GM23248 (cell line): ENCODE measurements at regions not wholly inside any gene's neighbourhood (a gene's known extent, or its start where the extent isn't known, plus 50 kb on each side); places are given as distances from the start of the nearest gene placed in this dataset.

Experiments used
- DNase-seq: peaks from one replicate; pipeline ENCODE4 v3.0.0-alpha.2; 2015
- H2AFZ ChIP-seq: fragments of 200-600 bp; sonication (generic); 2 replicates; pipeline ENCODE4 v1.6.1; 2016; ENCODE audit warnings: antibody characterized with exemption
- H3F3A ChIP-seq: fragments of 200-600 bp; sonication (generic); 2 replicates; pipeline ENCODE4 v1.6.1; 2016; ENCODE audit warnings: mild to moderate bottlenecking, antibody characterized with exemption, mixed run types; ENCODE audit not compliant: insufficient read depth
- H3K27ac ChIP-seq: fragments of 200-600 bp; sonication (generic); 2 replicates; pipeline ENCODE4 v1.5.1; 2016; ENCODE audit warnings: mild to moderate bottlenecking
- H3K27me3 ChIP-seq: fragments of 200-600 bp; sonication (generic); replicated peaks from 2 replicates; pipeline ENCODE4 v1.6.1; 2016; ENCODE audit warnings: mild to moderate bottlenecking; ENCODE audit not compliant: insufficient read depth
- H3K36me3 ChIP-seq: fragments of 200-600 bp; sonication (generic); 2 replicates; pipeline ENCODE4 v1.6.1; 2016; ENCODE audit warnings: low read depth, mild to moderate bottlenecking
- H3K4me1 ChIP-seq: fragments of 200-600 bp; sonication (generic); 2 replicates; pipeline ENCODE4 v1.6.1; 2016; ENCODE audit warnings: mild to moderate bottlenecking; ENCODE audit not compliant: insufficient read depth
- H3K4me2 ChIP-seq: fragments of 200-600 bp; sonication (generic); one replicate; pipeline ENCODE4 v1.6.1; 2016; ENCODE audit warnings: mild to moderate bottlenecking; ENCODE audit not compliant: unreplicated experiment
- H3K4me3 ChIP-seq: fragments of 200-600 bp; sonication (generic); 2 replicates; pipeline ENCODE4 v1.5.1; 2016; ENCODE audit warnings: mild to moderate bottlenecking
- H3K79me2 ChIP-seq: fragments of 200-600 bp; sonication (generic); 2 replicates; pipeline ENCODE4 v1.6.1; 2016; ENCODE audit warnings: mild to moderate bottlenecking; ENCODE audit not compliant: insufficient read depth
- H3K9ac ChIP-seq: fragments of 200-600 bp; sonication (generic); 2 replicates; pipeline ENCODE4 v1.6.1; 2016; ENCODE audit warnings: mild to moderate bottlenecking
- H3K9me2 ChIP-seq: fragments of 200-600 bp; sonication (generic); 2 replicates; pipeline ENCODE4 v1.6.1; 2016; ENCODE audit warnings: mixed run types, mild to moderate bottlenecking, moderate library complexity; ENCODE audit not compliant: insufficient read depth
- H3K9me3 ChIP-seq: fragments of 200-600 bp; sonication (generic); one replicate; pipeline ENCODE4 v1.6.1; 2017; ENCODE audit warnings: low read depth
- H4K20me1 ChIP-seq: fragments of 200-600 bp; sonication (generic); 2 replicates; pipeline ENCODE4 v1.6.0; 2016; ENCODE audit not compliant: insufficient read depth
- EZH2 ChIP-seq: fragments of 200-600 bp; sonication (generic); IDR thresholded peaks from 2 replicates; pipeline ENCODE4 v1.6.1; 2018; ENCODE audit warnings: antibody characterized with exemption, mild to moderate bottlenecking; ENCODE audit not compliant: insufficient read depth, poor library complexity, severe bottlenecking
- EZH2phosphoT487 ChIP-seq: fragments of 200-600 bp; sonication (generic); IDR thresholded peaks from 2 replicates; pipeline ENCODE4 v1.6.1; 2018; ENCODE audit warnings: antibody characterized with exemption, moderate library complexity, mild to moderate bottlenecking, low read depth; ENCODE audit not compliant: insufficient read depth
- WGBS, 2 experiments: methylation state at CpG; one replicate each; pipeline ENCODE4 v1.1.6; 2015 to 2017; ENCODE audit warnings: low lambda C conversion rate in 2 of 2, low coverage in 1 of 2; ENCODE audit errors: missing lambda C conversion rate in 2 of 2; 5-methylcytosine and 5-hydroxymethylcytosine counted together
- in situ Hi-C: fragments of 300-500 bp; cut with MboI; formaldehyde crosslinking; loops from 2 replicates; pipeline ENCODE4 v1.15.0; 2020

- H3K27ac ChIP-seq = no peak overlapping the region
- H3F3A ChIP-seq = no peaks in the 10 kb centered on the region
- DNase-seq = no peak
- H3K9me3 ChIP-seq = no peaks in the 10 kb centered on the region
- no peaks in the 10 kb centered on the region for H3K79me2 ChIP-seq
- no peaks in the 10 kb centered on the region for H4K20me1 ChIP-seq
- TF ChIP-seq EZH2phosphoT487 = no peak
- no peak for TF ChIP-seq EZH2
- H3K36me3 ChIP-seq = no peaks in the 10 kb centered on the region
- H2AFZ ChIP-seq = no peak overlapping the region
- no peaks in the 10 kb centered on the region for H3K9me2 ChIP-seq
- H3K4me2 ChIP-seq = no peak overlapping the region
- in situ Hi-C loops = no loop called here
- 8 to 10% methylated on average over 4 of the region's 4 CpGs for WGBS, 2 experiments
- no peak overlapping the region for H3K9ac ChIP-seq
- no peaks in the 10 kb centered on the region for H3K4me1 ChIP-seq
- no peak overlapping the region for H3K4me3 ChIP-seq
- no peaks in the 10 kb centered on the region for H3K27me3 ChIP-seq
These were observed 655.7 kb upstream of the ARPP21 start for GRCh38 chr3:34983631-34984030.

- Histone ChIP-seq H3K9ac (no peak overlapping the region), H3K4me1 (no peaks in the 10 kb centered on the region), H3K4me3 (no peak overlapping the region), H3K27ac (no peak overlapping the region), H3K9me3 (no peaks in the 10 kb centered on the region), H4K20me1 (no peaks in the 10 kb centered on the region), H3F3A (no peaks in the 10 kb centered on the region), H3K4me2 (no peak overlapping the region), H3K27me3 (no peaks in the 10 kb centered on the region), H3K9me2 (no peaks in the 10 kb centered on the region), H2AFZ (no peak overlapping the region), H3K36me3 (no peaks in the 10 kb centered on the region), H3K79me2 (no peaks in the 10 kb centered on the region)
- DNase-seq = no peak
- TF ChIP-seq EZH2 = no peak
- 57 to 59% methylated on average over 10 to 20 of the region's 22 CpGs for WGBS, 2 experiments
- in situ Hi-C loops = no loop called here
These were observed 651.0 kb upstream of the ARPP21 start for GRCh38 chr3:34988296-34988695.

GRCh38 chr3:34995796-34996430 is 643.4 kb upstream of the ARPP21 start:
- Histone ChIP-seq H3K36me3 (no peaks in the 10 kb centered on the region), H3K4me3 (no peak overlapping the region), H3F3A (no peaks in the 10 kb centered on the region), H2AFZ (no peak overlapping the region), H3K9me3 (no peaks in the 10 kb centered on the region), H3K4me1 (no peaks in the 10 kb centered on the region), H3K9ac (no peak overlapping the region), H3K27me3 (no peaks in the 10 kb centered on the region), H3K4me2 (no peak overlapping the region), H3K27ac (no peak overlapping the region), H4K20me1 (no peaks in the 10 kb centered on the region), H3K79me2 (no peaks in the 10 kb centered on the region), H3K9me2 (no peaks in the 10 kb centered on the region)
- 2 to 10% methylated on average over 2 of the region's 2 CpGs for WGBS, 2 experiments
- no peak for DNase-seq
- in situ Hi-C loops = no loop called here
- TF ChIP-seq EZH2 = no peak
- no peak for TF ChIP-seq EZH2phosphoT487

- no peaks in the 10 kb centered on the region for H3K79me2 ChIP-seq
- in situ Hi-C loops = no loop called here
- WGBS, 2 experiments = 0 to 2% methylated on average over 2 of the region's 2 CpGs
These were observed 640.4 kb upstream of the ARPP21 start for GRCh38 chr3:34998902-34999301.

DNA sequence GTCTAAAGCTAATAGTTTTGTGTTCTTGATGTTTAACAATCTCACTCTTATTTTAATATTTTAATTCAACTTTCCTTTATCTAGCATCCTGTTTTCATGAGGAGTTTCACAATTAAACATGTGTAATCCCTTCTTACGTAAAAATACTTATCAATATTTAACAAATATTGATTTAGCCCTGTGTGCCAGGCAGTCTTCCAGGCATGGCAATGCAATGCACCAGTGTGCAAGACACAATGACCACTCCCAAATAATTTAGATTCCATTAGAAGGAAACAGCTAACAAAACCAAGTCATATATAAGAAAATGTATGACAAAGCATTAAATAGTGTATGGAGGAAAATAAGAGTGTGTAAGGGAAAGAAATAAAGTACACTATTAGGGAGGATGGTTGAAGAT is 627.1 kb upstream of the ARPP21 start:
- H2AFZ ChIP-seq = no peak overlapping the region
- no peaks in the 10 kb centered on the region for H3K9me2 ChIP-seq
- no peak overlapping the region for H3K4me3 ChIP-seq
- no peaks in the 10 kb centered on the region for H3K4me1 ChIP-seq
- 8 to 18% methylated on average over 1 of the region's 1 CpG for WGBS, 2 experiments
- in situ Hi-C loops = no loop called here
- no peak overlapping the region for H3K9ac ChIP-seq
- no peak overlapping the region for H3K4me2 ChIP-seq
- H3K9me3 ChIP-seq = no peaks in the 10 kb centered on the region
- no peak overlapping the region for H3K27ac ChIP-seq
- DNase-seq = no peak
- no peaks in the 10 kb centered on the region for H3K79me2 ChIP-seq
- TF ChIP-seq EZH2 = no peak
- no peak for TF ChIP-seq EZH2phosphoT487
- H4K20me1 ChIP-seq = no peaks in the 10 kb centered on the region
- H3K27me3 ChIP-seq = no peaks in the 10 kb centered on the region
- H3K36me3 ChIP-seq = no peaks in the 10 kb centered on the region
- no peaks in the 10 kb centered on the region for H3F3A ChIP-seq

More at GRCh38 chr3:34998902-34999301, 640.4 kb upstream of the ARPP21 start:
- no peaks in the 10 kb centered on the region for H4K20me1 ChIP-seq
- no peaks in the 10 kb centered on the region for H3K4me1 ChIP-seq
- no peak for TF ChIP-seq EZH2phosphoT487
- no peak for TF ChIP-seq EZH2
- DNase-seq = no peak
- no peak overlapping the region for H2AFZ ChIP-seq
- no peaks in the 10 kb centered on the region for H3K9me3 ChIP-seq
- H3K9me2 ChIP-seq = no peaks in the 10 kb centered on the region
- no peaks in the 10 kb centered on the region for H3F3A ChIP-seq
- H3K27ac ChIP-seq = no peak overlapping the region
- H3K27me3 ChIP-seq = no peaks in the 10 kb centered on the region
- H3K9ac ChIP-seq = no peak overlapping the region
- H3K36me3 ChIP-seq = no peaks in the 10 kb centered on the region
- H3K4me3 ChIP-seq = no peak overlapping the region
- H3K4me2 ChIP-seq = no peak overlapping the region
